MM.1S (cell line): ENCODE measurements at regions not wholly inside any gene's neighbourhood (a gene's known extent, or its start where the extent isn't known, plus 50 kb on each side); places are given as distances from the start of the nearest gene placed in this dataset.

Source experiments
- CTCF ChIP-seq: fragments of 300-600 bp; sonication (generic); IDR thresholded peaks from 2 replicates; pipeline ENCODE4 v1.5.1; 2016; ENCODE audit warnings: antibody characterized with exemption, low read length, mixed read lengths
- EZH2 ChIP-seq: fragments of 300-600 bp; sonication (generic); optimal IDR thresholded peaks from 2 replicates; pipeline ENCODE3; 2017; ENCODE audit warnings: low read depth, mild to moderate bottlenecking, antibody characterized with exemption, low read length, mixed read lengths
- EZH2phosphoT487 ChIP-seq: fragments of 300-600 bp; sonication (generic); IDR thresholded peaks from 2 replicates; pipeline ENCODE4 v1.6.1; 2018; ENCODE audit warnings: antibody characterized with exemption, low read length

GRCh38 chr6:149166747-149167146, 150.8 kb upstream of the TAB2 start:
- TF ChIP-seq CTCF (no peak), EZH2phosphoT487 (no peak), EZH2 (no peak)
